ENCODE measurements at regions not wholly inside any gene's neighbourhood (a gene's known extent, or its start where the extent isn't known, plus 50 kb on each side); places are given as distances from the start of the nearest gene placed in this dataset.
"Not testable (repeated sequence)": the region's sequence is repeated elsewhere in the genome, so short reads cannot be mapped to it uniquely, and the experiment has no call there.

DNA sequence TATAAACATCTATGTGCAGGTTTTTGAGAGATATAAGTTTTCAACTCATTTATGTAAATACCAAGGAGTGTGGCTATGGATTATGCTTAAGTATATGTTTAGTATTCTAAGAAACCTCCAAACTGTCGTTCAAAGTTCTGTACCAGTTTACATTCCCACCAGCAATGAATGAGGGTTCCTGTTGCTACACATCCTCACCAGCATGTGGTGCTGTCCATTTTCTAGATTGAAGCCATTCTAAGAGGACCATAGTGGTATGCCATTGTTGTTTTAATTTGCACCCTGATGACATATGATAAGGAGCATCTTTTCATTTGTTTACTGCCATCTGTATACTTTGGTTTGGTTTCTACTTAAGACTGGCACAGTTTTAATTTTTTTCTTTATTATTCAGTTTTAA is 2097.9 kb downstream of the LRRC4C start:
- H3K4me1 ChIP-seq (ENCODE audit: low read depth) = no peaks in the 10 kb centered on the region
- H3K36me3 ChIP-seq = no peaks in the 10 kb centered on the region
- no peak for DNase-seq (ENCODE audit: low read depth in 1 of 2, low spot score in 1 of 2)
- no peaks in the 10 kb centered on the region for H3K9me3 ChIP-seq (ENCODE audit: low read depth)
- H3K27me3 ChIP-seq = no peaks in the 10 kb centered on the region
- no peak overlapping the region for H3K27ac ChIP-seq
- H3K4me3 ChIP-seq = no peak overlapping the region
- TF ChIP-seq, protein P1, sequence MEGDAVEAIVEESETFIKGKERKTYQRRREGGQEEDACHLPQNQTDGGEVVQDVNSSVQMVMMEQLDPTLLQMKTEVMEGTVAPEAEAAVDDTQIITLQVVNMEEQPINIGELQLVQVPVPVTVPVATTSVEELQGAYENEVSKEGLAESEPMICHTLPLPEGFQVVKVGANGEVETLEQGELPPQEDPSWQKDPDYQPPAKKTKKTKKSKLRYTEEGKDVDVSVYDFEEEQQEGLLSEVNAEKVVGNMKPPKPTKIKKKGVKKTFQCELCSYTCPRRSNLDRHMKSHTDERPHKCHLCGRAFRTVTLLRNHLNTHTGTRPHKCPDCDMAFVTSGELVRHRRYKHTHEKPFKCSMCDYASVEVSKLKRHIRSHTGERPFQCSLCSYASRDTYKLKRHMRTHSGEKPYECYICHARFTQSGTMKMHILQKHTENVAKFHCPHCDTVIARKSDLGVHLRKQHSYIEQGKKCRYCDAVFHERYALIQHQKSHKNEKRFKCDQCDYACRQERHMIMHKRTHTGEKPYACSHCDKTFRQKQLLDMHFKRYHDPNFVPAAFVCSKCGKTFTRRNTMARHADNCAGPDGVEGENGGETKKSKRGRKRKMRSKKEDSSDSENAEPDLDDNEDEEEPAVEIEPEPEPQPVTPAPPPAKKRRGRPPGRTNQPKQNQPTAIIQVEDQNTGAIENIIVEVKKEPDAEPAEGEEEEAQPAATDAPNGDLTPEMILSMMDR (IDR thresholded peaks at IDR 0.05; ENCODE audit: low read depth, low read length) = no peak

DNA sequence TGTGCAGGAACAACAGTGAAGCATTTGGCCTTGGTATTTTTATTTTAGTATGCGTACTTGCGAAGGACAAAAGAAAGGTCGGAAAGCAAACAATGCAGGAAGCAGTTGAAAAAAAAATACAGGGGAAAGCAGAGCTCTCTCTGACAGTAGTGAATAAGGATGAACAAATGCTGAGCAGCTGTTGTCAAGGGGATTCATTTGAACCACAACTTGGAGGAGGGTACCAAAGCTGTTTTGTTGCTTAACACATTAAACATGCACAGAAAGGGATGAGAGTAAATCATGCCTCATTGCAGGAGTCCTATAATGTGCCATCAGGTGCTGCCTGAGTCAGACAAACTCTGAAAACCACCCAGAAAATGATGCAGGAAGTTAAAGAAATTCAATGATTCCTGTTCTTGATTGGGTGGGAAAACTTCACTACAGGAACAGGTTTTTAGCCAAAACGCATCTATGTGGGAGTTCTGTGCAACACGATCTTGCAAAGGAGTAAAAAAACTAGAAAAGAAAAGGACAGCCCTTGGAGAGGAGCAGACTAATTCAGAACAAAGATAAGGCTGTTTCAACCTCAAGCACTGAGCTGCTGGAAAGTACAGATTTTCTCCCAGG is 2113.5 kb downstream of the LRRC4C start:
- no peaks in the 10 kb centered on the region for H3K27me3 ChIP-seq
- H3K9me3 ChIP-seq (ENCODE audit: low read depth) = no peaks in the 10 kb centered on the region
- TF ChIP-seq, protein P1 (IDR thresholded peaks at IDR 0.05; ENCODE audit: low read depth, low read length) = no peak
- DNase-seq (ENCODE audit: low read depth in 1 of 2, low spot score in 1 of 2) = peak in 1 of 2 donors; percentile 7
- no peaks in the 10 kb centered on the region for H3K4me1 ChIP-seq (ENCODE audit: low read depth)
- no peaks in the 10 kb centered on the region for H3K36me3 ChIP-seq
- no peak overlapping the region for H3K27ac ChIP-seq
- H3K4me3 ChIP-seq = no peak overlapping the region

DNA sequence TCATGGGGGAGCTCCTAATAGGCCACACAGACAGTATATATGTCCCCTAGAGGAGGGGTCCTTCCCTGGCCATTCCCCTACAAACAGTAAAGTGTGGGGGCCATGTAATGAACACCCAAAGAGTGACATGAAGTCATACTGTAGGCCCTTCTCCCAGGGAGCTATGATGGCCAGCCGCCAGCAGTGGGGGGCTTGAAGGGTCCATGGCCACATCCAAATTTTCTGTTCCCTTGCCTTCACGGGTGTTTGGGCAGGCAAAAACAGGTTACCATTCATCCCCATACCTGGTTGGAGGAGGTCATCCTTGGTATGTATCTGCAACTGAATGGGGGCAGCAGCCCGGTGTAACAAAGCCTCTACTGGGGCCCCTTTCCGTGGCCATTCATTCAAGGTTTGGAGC is 2118.0 kb downstream of the LRRC4C start:
- Histone ChIP-seq H3K36me3 (no peaks in the 10 kb centered on the region), H3K4me3 (no peak overlapping the region), H3K27me3 (no peaks in the 10 kb centered on the region), H3K27ac (no peak overlapping the region), H3K4me1 (ENCODE audit: low read depth) (no peaks in the 10 kb centered on the region), H3K9me3 (ENCODE audit: low read depth) (no peaks in the 10 kb centered on the region)
- TF ChIP-seq, protein P1 (IDR thresholded peaks at IDR 0.05; ENCODE audit: low read depth, low read length) = no peak
- no peak for DNase-seq (ENCODE audit: low read depth in 1 of 2, low spot score in 1 of 2)

DNA sequence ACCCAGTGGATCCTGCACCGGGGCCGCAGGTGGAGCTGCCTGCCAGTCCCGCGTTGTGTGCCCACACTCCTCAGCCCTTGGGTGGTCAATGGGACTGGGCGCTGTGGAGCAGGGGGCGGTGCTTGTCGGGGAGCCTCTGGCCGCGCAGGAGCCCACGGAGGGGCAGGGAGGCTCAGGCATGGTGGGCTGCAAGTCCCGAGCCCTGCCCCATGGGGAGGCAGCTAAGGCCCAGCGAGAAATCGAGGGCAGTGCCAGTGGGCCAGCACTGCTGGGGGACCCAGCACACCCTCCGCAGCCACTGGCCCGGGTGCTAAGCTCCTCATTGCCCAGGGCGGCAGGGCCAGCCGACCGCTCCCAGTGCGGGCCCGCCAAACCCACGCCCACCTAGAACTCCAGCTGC is 2126.4 kb downstream of the LRRC4C start:
- H3K4me1 ChIP-seq (ENCODE audit: low read depth); H3K4me3 ChIP-seq; H3K36me3 ChIP-seq; H3K27ac ChIP-seq; H3K9me3 ChIP-seq (ENCODE audit: low read depth); H3K27me3 ChIP-seq; DNase-seq (ENCODE audit: low read depth in 1 of 2, low spot score in 1 of 2): not testable (repeated sequence)

GRCh38 chr11:39327302-39327701 is 2132.2 kb downstream of the LRRC4C start:
- no peaks in the 10 kb centered on the region for H3K4me1 ChIP-seq (ENCODE audit: low read depth)
- no peak overlapping the region for H3K27ac ChIP-seq
- no peaks in the 10 kb centered on the region for H3K27me3 ChIP-seq
- H3K9me3 ChIP-seq (ENCODE audit: low read depth) = no peaks in the 10 kb centered on the region
- DNase-seq (ENCODE audit: low read depth in 1 of 2, low spot score in 1 of 2) = no peak
- H3K36me3 ChIP-seq = no peaks in the 10 kb centered on the region
- TF ChIP-seq, protein P1 (IDR thresholded peaks at IDR 0.05; ENCODE audit: low read depth, low read length) = no peak
- H3K4me3 ChIP-seq = no peak overlapping the region

DNA sequence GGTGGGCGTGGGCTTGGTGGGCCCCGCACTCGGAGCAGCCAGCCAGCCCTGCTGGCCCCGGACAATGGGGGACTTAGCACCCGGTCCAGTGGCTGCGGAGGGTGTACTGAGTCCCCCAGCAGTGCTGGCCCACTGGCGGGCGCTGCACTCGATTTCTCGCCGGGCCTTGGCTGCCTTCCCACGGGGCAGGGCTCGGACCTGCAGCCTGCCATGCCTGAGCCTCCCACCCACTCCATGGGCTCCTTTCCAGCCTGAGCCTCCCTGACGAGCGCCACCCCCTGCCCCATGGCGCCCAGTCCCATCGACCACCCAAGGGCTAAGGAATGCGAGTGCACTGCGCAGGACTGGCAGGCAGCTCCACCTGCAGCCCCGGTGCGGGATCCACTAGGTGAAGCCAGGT is 2147.6 kb downstream of the LRRC4C start:
- not testable (repeated sequence) for H3K36me3 ChIP-seq; H3K9me3 ChIP-seq (ENCODE audit: low read depth); H3K27me3 ChIP-seq; DNase-seq (ENCODE audit: low read depth in 1 of 2, low spot score in 1 of 2); H3K4me3 ChIP-seq; H3K4me1 ChIP-seq (ENCODE audit: low read depth); H3K27ac ChIP-seq

DNA sequence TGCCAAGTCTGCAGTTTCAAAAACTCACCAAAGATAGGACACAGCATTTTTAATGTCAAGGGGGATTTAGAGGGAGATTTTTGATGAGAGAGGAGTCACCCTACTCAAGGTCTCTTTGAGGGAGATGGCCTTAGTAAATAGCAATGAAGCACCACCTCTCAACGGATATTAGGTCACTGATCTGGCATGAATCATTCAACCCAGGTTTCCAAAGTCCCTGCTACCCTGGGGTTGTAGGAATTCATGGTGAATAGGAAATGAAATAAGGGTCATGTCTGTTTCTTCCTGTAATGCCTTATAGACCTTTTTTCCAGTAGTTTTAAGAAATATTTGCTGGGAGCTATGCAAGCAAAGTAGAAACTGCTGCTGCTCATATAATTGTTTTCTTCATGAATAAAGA is 2154.9 kb downstream of the LRRC4C start:
- Histone ChIP-seq H3K27ac (no peak overlapping the region), H3K4me1 (ENCODE audit: low read depth) (no peaks in the 10 kb centered on the region), H3K4me3 (no peak overlapping the region), H3K36me3 (no peaks in the 10 kb centered on the region), H3K9me3 (ENCODE audit: low read depth) (no peaks in the 10 kb centered on the region), H3K27me3 (no peaks in the 10 kb centered on the region)
- DNase-seq (ENCODE audit: low read depth in 1 of 2, low spot score in 1 of 2) = no peak
- TF ChIP-seq, protein P1 (IDR thresholded peaks at IDR 0.05; ENCODE audit: low read depth, low read length) = no peak
